ENCODE measurements at regions not wholly inside any gene's neighbourhood (a gene's known extent, or its start where the extent isn't known, plus 50 kb on each side); places are given as distances from the start of the nearest gene placed in this dataset.

- POLR2A ChIA-PET, result no interaction called here
- TF ChIP-seq, protein P1, sequence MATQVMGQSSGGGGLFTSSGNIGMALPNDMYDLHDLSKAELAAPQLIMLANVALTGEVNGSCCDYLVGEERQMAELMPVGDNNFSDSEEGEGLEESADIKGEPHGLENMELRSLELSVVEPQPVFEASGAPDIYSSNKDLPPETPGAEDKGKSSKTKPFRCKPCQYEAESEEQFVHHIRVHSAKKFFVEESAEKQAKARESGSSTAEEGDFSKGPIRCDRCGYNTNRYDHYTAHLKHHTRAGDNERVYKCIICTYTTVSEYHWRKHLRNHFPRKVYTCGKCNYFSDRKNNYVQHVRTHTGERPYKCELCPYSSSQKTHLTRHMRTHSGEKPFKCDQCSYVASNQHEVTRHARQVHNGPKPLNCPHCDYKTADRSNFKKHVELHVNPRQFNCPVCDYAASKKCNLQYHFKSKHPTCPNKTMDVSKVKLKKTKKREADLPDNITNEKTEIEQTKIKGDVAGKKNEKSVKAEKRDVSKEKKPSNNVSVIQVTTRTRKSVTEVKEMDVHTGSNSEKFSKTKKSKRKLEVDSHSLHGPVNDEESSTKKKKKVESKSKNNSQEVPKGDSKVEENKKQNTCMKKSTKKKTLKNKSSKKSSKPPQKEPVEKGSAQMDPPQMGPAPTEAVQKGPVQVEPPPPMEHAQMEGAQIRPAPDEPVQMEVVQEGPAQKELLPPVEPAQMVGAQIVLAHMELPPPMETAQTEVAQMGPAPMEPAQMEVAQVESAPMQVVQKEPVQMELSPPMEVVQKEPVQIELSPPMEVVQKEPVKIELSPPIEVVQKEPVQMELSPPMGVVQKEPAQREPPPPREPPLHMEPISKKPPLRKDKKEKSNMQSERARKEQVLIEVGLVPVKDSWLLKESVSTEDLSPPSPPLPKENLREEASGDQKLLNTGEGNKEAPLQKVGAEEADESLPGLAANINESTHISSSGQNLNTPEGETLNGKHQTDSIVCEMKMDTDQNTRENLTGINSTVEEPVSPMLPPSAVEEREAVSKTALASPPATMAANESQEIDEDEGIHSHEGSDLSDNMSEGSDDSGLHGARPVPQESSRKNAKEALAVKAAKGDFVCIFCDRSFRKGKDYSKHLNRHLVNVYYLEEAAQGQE (tag by site-specific recombination; IDR thresholded peaks at IDR 0.05), result no peak
- TF ChIP-seq MZF1 (tag by site-specific recombination; IDR thresholded peaks at IDR 0.05; ENCODE audit: borderline replicate concordance), result no peak
- TF ChIP-seq ZNF112 (tag by site-specific recombination; IDR thresholded peaks at IDR 0.05), result no peak
- no peak for TF ChIP-seq ZNF571 (tag by site-specific recombination; IDR thresholded peaks at IDR 0.05)
- TF ChIP-seq TCF7L2 (IDR thresholded peaks at IDR 0.05; ENCODE audit: borderline replicate concordance, low read depth, low read length), result no peak
- TF ChIP-seq ZBTB8A (tag by site-specific recombination; IDR thresholded peaks at IDR 0.05), result no peak
- no peak for TF ChIP-seq ZNF223 (tag by site-specific recombination; IDR thresholded peaks at IDR 0.05)
- no peak for TF ChIP-seq ZNF37A (tag by site-specific recombination; IDR thresholded peaks at IDR 0.05)
- no peak for TF ChIP-seq ZNF175 (tag by site-specific recombination; IDR thresholded peaks at IDR 0.05)
- TF ChIP-seq ZNF529 (tag by site-specific recombination; IDR thresholded peaks at IDR 0.05; ENCODE audit: insufficient replicate concordance), result no peak
- TF ChIP-seq ZSCAN30 (tag by site-specific recombination; IDR thresholded peaks at IDR 0.05), result no peak
- no peak for TF ChIP-seq ZFP69B (tag by site-specific recombination; IDR thresholded peaks at IDR 0.05)
- no peak for TF ChIP-seq ZNF521 (tag by site-specific recombination; IDR thresholded peaks at IDR 0.05)
- TF ChIP-seq ZNF449 (tag by site-specific recombination; IDR thresholded peaks at IDR 0.05), result no peak
- TF ChIP-seq YY1 (tag by site-specific recombination; IDR thresholded peaks at IDR 0.05), result no peak
- TF ChIP-seq GLIS1 (tag by site-specific recombination; IDR thresholded peaks at IDR 0.05), result no peak
- no peak for TF ChIP-seq HOXD13 (CRISPR knock-in tag; IDR thresholded peaks at IDR 0.05; ENCODE audit: borderline replicate concordance)
- H3K4me3 ChIP-seq (ENCODE audit: low read depth, low read length), result no peak overlapping the region
- H3K36me3 ChIP-seq (ENCODE audit: control insufficient read depth in 2 of 2, insufficient read depth in 1 of 2, low read length in 2 of 2), result no peaks in the 10 kb centered on the region
- H3K4me1 ChIP-seq (ENCODE audit: control insufficient read depth, insufficient read depth, low read length), result no peaks in the 10 kb centered on the region
- CTCF ChIA-PET, result no interaction called here
- H3K9me3 ChIP-seq (ENCODE audit: control insufficient read depth, insufficient read depth, low read depth, low read length), result no peaks in the 10 kb centered on the region
- no peak overlapping the region for H3K27ac ChIP-seq (ENCODE audit: extremely low read depth, low read depth, low read length)
Observed at GRCh38 chr1:219441884-219442283, 171.0 kb downstream of the ZC3H11B start.

- no peak overlapping the region for H3K27ac ChIP-seq (ENCODE audit: extremely low read depth, low read depth, low read length)
- POLR2A ChIA-PET, result no interaction called here
- H3K4me1 ChIP-seq (ENCODE audit: control insufficient read depth, insufficient read depth, low read length), result no peaks in the 10 kb centered on the region
- TF ChIP-seq KLF16 (tag by site-specific recombination; IDR thresholded peaks at IDR 0.05) (no peak), ZNF157 (tag by site-specific recombination; IDR thresholded peaks at IDR 0.05) (no peak), ZNF510 (tag by site-specific recombination; IDR thresholded peaks at IDR 0.05; ENCODE audit: insufficient replicate concordance) (no peak), ZNF677 (tag by site-specific recombination; IDR thresholded peaks at IDR 0.05) (no peak), PBX3 (CRISPR knock-in tag; IDR thresholded peaks at IDR 0.05) (no peak), FEZF1 (tag by site-specific recombination; IDR thresholded peaks at IDR 0.05) (no peak), ZEB2 (tag by site-specific recombination; IDR thresholded peaks at IDR 0.05) (no peak), HOXC10 (CRISPR knock-in tag; IDR thresholded peaks at IDR 0.05) (no peak)
- TF ChIP-seq, protein P2, sequence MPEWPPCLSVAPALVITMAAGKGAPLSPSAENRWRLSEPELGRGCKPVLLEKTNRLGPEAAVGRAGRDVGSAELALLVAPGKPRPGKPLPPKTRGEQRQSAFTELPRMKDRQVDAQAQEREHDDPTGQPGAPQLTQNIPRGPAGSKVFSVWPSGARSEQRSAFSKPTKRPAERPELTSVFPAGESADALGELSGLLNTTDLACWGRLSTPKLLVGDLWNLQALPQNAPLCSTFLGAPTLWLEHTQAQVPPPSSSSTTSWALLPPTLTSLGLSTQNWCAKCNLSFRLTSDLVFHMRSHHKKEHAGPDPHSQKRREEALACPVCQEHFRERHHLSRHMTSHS (tag by site-specific recombination; IDR thresholded peaks at IDR 0.05), result no peak
- no peaks in the 10 kb centered on the region for H3K36me3 ChIP-seq (ENCODE audit: control insufficient read depth in 2 of 2, insufficient read depth in 1 of 2, low read length in 2 of 2)
- CTCF ChIA-PET, result no interaction called here
- no peaks in the 10 kb centered on the region for H3K9me3 ChIP-seq (ENCODE audit: control insufficient read depth, insufficient read depth, low read depth, low read length)
- H3K4me3 ChIP-seq (ENCODE audit: low read depth, low read length), result no peak overlapping the region
Observed at GRCh38 chr1:219439376-219439775, 173.5 kb downstream of the ZC3H11B start.
